KMS-11 (cell line): ENCODE measurements at regions not wholly inside any gene's neighbourhood (a gene's known extent, or its start where the extent isn't known, plus 50 kb on each side); places are given as distances from the start of the nearest gene placed in this dataset.
"Not testable (repeated sequence)": the region's sequence is repeated elsewhere in the genome, so short reads cannot be mapped to it uniquely, and the experiment has no call there.

Experiments
- H2AFZ ChIP-seq: fragments of 200-600 bp; sonication (generic); 2 replicates; pipeline ENCODE4 v1.6.1; 2016; ENCODE audit warnings: antibody characterized with exemption, mixed run types, low read depth
- H3K27ac ChIP-seq: fragments of 200-600 bp; sonication (generic); 2 replicates; pipeline ENCODE4 v1.6.1; 2016; ENCODE audit warnings: mild to moderate bottlenecking, mixed run types
- H3K27me3 ChIP-seq: fragments of 200-600 bp; sonication (generic); 2 replicates; pipeline ENCODE4 v1.6.1; 2017; ENCODE audit warnings: mild to moderate bottlenecking, low read depth, mixed run types, moderate library complexity; ENCODE audit not compliant: insufficient read depth
- H3K36me3 ChIP-seq: fragments of 200-600 bp; sonication (generic); 2 replicates; pipeline ENCODE4 v1.6.1; 2017; ENCODE audit warnings: mild to moderate bottlenecking, mixed run types; ENCODE audit not compliant: insufficient read depth
- H3K4me1 ChIP-seq: fragments of 200-600 bp; sonication (generic); 2 replicates; pipeline ENCODE4 v1.6.1; 2016; ENCODE audit warnings: mild to moderate bottlenecking, low read depth, mixed run types; ENCODE audit not compliant: poor library complexity, severe bottlenecking
- H3K4me2 ChIP-seq: fragments of 200-600 bp; sonication (generic); 2 replicates; pipeline ENCODE4 v1.7.0; 2016; ENCODE audit warnings: mild to moderate bottlenecking, mixed run types
- H3K4me3 ChIP-seq: fragments of 200-600 bp; sonication (generic); IDR thresholded peaks from 2 replicates; pipeline ENCODE4 v1.6.1; 2017; ENCODE audit warnings: low read depth, low read length, mixed read lengths; ENCODE audit not compliant: insufficient read depth
- H3K79me2 ChIP-seq: fragments of 200-600 bp; sonication (generic); 2 replicates; pipeline ENCODE4 v1.6.1; 2016; ENCODE audit warnings: low read depth, mixed run types; ENCODE audit not compliant: insufficient read depth
- H3K9ac ChIP-seq: fragments of 200-600 bp; sonication (generic); 2 replicates; pipeline ENCODE4 v1.6.1; 2016; ENCODE audit warnings: mild to moderate bottlenecking, mixed run types
- H4K20me1 ChIP-seq: fragments of 200-600 bp; sonication (generic); 2 replicates; pipeline ENCODE4 v1.6.1; 2016; ENCODE audit warnings: mild to moderate bottlenecking, mixed run types; ENCODE audit not compliant: insufficient read depth
- TF ChIP-seq, protein P1 (sequence below): fragments of 200-600 bp; sonication (generic); conservative IDR thresholded peaks from 2 replicates; pipeline ENCODE4 v1.6.1; 2017; ENCODE audit warnings: low read depth, mild to moderate bottlenecking, antibody characterized with exemption, low read length, moderate library complexity, mixed read lengths

- no peaks in the 10 kb centered on the region for H3K4me1 ChIP-seq
- H3K36me3 ChIP-seq, result no peaks in the 10 kb centered on the region
- no peaks in the 10 kb centered on the region for H3K27me3 ChIP-seq
- H2AFZ ChIP-seq, result no peak overlapping the region
- no peak overlapping the region for H3K4me2 ChIP-seq
- H3K4me3 ChIP-seq, result no peak overlapping the region
- TF ChIP-seq, protein P1, sequence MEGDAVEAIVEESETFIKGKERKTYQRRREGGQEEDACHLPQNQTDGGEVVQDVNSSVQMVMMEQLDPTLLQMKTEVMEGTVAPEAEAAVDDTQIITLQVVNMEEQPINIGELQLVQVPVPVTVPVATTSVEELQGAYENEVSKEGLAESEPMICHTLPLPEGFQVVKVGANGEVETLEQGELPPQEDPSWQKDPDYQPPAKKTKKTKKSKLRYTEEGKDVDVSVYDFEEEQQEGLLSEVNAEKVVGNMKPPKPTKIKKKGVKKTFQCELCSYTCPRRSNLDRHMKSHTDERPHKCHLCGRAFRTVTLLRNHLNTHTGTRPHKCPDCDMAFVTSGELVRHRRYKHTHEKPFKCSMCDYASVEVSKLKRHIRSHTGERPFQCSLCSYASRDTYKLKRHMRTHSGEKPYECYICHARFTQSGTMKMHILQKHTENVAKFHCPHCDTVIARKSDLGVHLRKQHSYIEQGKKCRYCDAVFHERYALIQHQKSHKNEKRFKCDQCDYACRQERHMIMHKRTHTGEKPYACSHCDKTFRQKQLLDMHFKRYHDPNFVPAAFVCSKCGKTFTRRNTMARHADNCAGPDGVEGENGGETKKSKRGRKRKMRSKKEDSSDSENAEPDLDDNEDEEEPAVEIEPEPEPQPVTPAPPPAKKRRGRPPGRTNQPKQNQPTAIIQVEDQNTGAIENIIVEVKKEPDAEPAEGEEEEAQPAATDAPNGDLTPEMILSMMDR, result no peak
- H3K27ac ChIP-seq, result no peak overlapping the region
- no peak overlapping the region for H3K9ac ChIP-seq
- H4K20me1 ChIP-seq, result no peaks in the 10 kb centered on the region
- no peaks in the 10 kb centered on the region for H3K79me2 ChIP-seq
These were observed 81.3 kb upstream of the CDC42EP3 start for GRCh38 chr2:37752766-37753165.

GRCh38 chr2:37753758-37754157 is 82.3 kb upstream of the CDC42EP3 start:
- Histone ChIP-seq H3K9ac (no peak overlapping the region), H3K4me2 (no peak overlapping the region), H3K4me1 (no peaks in the 10 kb centered on the region), H2AFZ (no peak overlapping the region), H3K27me3 (no peaks in the 10 kb centered on the region), H3K79me2 (no peaks in the 10 kb centered on the region), H4K20me1 (no peaks in the 10 kb centered on the region), H3K36me3 (no peaks in the 10 kb centered on the region), H3K4me3 (no peak overlapping the region), H3K27ac (no peak overlapping the region)
- TF ChIP-seq, protein P1, result no peak

- not testable (repeated sequence) for H3K4me2 ChIP-seq, H3K4me1 ChIP-seq, H3K27ac ChIP-seq, H3K4me3 ChIP-seq, H2AFZ ChIP-seq, H3K36me3 ChIP-seq, H3K27me3 ChIP-seq, H3K9ac ChIP-seq, H3K79me2 ChIP-seq, H4K20me1 ChIP-seq
These were observed 84.6 kb upstream of the CDC42EP3 start for GRCh38 chr2:37755961-37756559.

DNA sequence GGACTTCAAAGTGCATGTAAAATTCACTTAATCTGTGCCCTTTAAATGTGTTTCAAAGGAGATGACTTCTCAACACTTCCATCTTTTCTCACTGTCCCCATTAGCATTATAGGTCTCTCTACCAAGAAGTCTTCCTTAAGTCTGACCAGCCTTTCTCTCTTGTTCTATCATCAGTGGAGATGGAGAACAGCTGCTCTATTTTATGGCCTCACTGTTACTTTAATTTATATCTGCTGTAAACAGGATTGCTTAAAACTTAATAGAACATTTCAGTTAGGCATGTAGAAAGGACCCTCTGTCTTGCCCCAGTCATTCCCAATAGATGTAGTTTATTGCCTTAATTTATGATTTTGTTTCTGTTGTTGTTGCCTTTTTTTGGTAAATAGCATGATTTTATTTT is 86.0 kb upstream of the CDC42EP3 start:
- not testable (repeated sequence) for H2AFZ ChIP-seq, H3K4me1 ChIP-seq, H3K4me2 ChIP-seq, H3K27ac ChIP-seq, H3K36me3 ChIP-seq, H4K20me1 ChIP-seq, H3K9ac ChIP-seq, H3K27me3 ChIP-seq, H3K4me3 ChIP-seq, H3K79me2 ChIP-seq

DNA sequence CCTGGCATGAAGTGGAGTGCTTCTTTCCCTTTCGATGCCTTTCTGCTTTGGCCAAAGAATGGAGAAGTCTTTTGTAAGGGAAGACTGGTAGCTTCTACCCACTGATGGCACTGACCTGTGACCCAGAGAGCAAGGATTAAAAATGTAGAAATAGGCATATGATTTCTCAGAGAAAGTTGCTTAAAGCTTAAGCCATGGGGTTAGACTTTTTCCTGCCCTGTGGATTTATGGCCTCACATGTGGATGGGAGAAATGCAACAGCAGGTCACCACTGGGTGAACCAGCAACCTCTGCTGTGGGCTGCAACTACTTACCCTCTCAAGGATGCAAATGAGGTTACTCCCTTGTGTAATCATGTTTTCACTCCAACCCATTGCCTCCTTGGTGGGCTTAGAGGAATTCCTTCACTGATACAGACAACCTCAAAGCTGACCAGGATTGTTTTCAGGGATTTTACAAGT is 86.7 kb upstream of the CDC42EP3 start:
- not testable (repeated sequence) for H3K27ac ChIP-seq, H3K4me3 ChIP-seq

DNA sequence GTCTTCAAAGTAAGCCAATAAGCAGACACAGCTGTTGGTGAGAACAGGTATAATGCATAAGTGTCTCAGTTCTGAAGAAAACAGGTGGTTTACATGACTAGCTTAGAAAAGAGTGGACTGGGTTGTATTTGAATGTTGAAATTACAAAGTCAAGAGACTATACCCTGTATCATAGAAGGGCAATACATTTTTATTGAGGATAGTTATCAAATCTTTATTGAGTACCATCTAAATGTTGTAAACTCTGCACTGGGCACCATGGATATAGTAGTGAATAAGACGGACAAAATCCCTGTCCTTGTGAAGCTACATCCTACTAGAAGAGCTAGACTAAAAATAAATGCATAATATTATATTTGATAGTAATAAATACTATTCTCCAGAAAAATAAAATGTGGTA is 88.5 kb upstream of the CDC42EP3 start:
- H4K20me1 ChIP-seq, H3K36me3 ChIP-seq, H3K27ac ChIP-seq, H3K9ac ChIP-seq, H3K4me1 ChIP-seq, H3K4me3 ChIP-seq, H2AFZ ChIP-seq, H3K4me2 ChIP-seq, H3K27me3 ChIP-seq, H3K79me2 ChIP-seq: not testable (repeated sequence)

More for the DNA sequence above, 86.7 kb upstream of the CDC42EP3 start:
- H4K20me1 ChIP-seq, H3K27me3 ChIP-seq, H3K9ac ChIP-seq, H3K4me1 ChIP-seq, H2AFZ ChIP-seq, H3K36me3 ChIP-seq, H3K79me2 ChIP-seq, H3K4me2 ChIP-seq: not testable (repeated sequence)
